K562 (cell line): ENCODE measurements at regions not wholly inside any gene's neighbourhood (a gene's known extent, or its start where the extent isn't known, plus 50 kb on each side); places are given as distances from the start of the nearest gene placed in this dataset.

Source experiments
- CSDE1 ChIP-seq, 2 experiments: fragments of 450-650 bp; IDR thresholded peaks; 2 replicates each; pipeline ENCODE4 v1.6.1; 2016; ENCODE audit warnings: mild to moderate bottlenecking in 1 of 2
- FOXJ2 ChIP-seq: fragments of 200-800 bp; sonication (Bioruptor generic); IDR thresholded peaks from 2 replicates; pipeline ENCODE4 v1.6.1; 2016; ENCODE audit warnings: missing genetic modification characterization, missing compliant biosample characterization
- FOXJ3 ChIP-seq: sonication (generic); formaldehyde crosslinking; IDR thresholded peaks from 2 replicates; pipeline ENCODE4 v1.4.0; 2020; ENCODE audit warnings: mild to moderate bottlenecking, missing genetic modification reagents
- GATAD2B ChIP-seq: fragments of 450-650 bp; IDR thresholded peaks from 2 replicates; pipeline ENCODE4 v1.6.1; 2017; ENCODE audit warnings: mild to moderate bottlenecking, borderline replicate concordance
- GTF2F1 ChIP-seq: IDR thresholded peaks from 2 replicates; pipeline ENCODE4 v1.6.1; 2011; ENCODE audit warnings: low read depth, low read length, improper control_type of control experiment
- HDAC8 ChIP-seq: fragments of 450-650 bp; IDR thresholded peaks from 2 replicates; pipeline ENCODE4 v1.6.1; 2016; ENCODE audit warnings: mild to moderate bottlenecking, missing genetic modification characterization, moderate library complexity, missing compliant biosample characterization
- JUNB ChIP-seq: fragments of 450-650 bp; formaldehyde crosslinking; conservative IDR thresholded peaks from 2 replicates; pipeline ENCODE4 v1.4.0; 2020; ENCODE audit warnings: mild to moderate bottlenecking
- KDM5B ChIP-seq: fragments of 200-600 bp; sonication (generic); IDR thresholded peaks from 2 replicates; pipeline ENCODE4 v1.6.1; 2012; ENCODE audit warnings: low read depth, mild to moderate bottlenecking, moderate library complexity, low read length, control low read depth, inconsistent platforms; ENCODE audit not compliant: insufficient replicate concordance
- MAZ ChIP-seq, 2 experiments: fragments of 450-650 bp in 1 of 2; sonication (generic) in 1 of 2; formaldehyde crosslinking; IDR thresholded peaks in 1 of 2; conservative IDR thresholded peaks in 1 of 2; 2 replicates each; pipeline versions ENCODE4 v1.4.0 to v1.5.0; 2020; ENCODE audit warnings: mild to moderate bottlenecking in 1 of 2, missing genetic modification reagents in 1 of 2
- NCOA4 ChIP-seq: fragments of 450-650 bp; IDR thresholded peaks from 2 replicates; pipeline ENCODE4 v1.6.1; 2018; ENCODE audit warnings: mild to moderate bottlenecking; ENCODE audit not compliant: partially characterized antibody
- NELFE ChIP-seq: IDR thresholded peaks from 2 replicates; pipeline ENCODE4 v1.6.1; 2011; ENCODE audit warnings: mild to moderate bottlenecking; ENCODE audit not compliant: insufficient read depth, insufficient read length
- NRF1 ChIP-seq, 2 experiments: fragments of 450-650 bp; IDR thresholded peaks in 1 of 2; conservative IDR thresholded peaks in 1 of 2; 2 replicates each; pipeline ENCODE4 v1.6.1; 2014; ENCODE audit warnings: mild to moderate bottlenecking in 2 of 2
- PHB2 ChIP-seq: fragments of 450-650 bp; IDR thresholded peaks from 2 replicates; pipeline ENCODE4 v1.6.1; 2017; ENCODE audit warnings: low read depth
- SP2 ChIP-seq: IDR thresholded peaks from 2 replicates; pipeline ENCODE4 v1.6.1; 2011; ENCODE audit warnings: mild to moderate bottlenecking, low read depth, low read length, moderate library complexity; ENCODE audit not compliant: poor library complexity, severe bottlenecking; ENCODE audit errors: extremely low read depth
- TRIM28 ChIP-seq: fragments of 450-650 bp; IDR thresholded peaks from 2 replicates; pipeline ENCODE4 v1.6.1; 2017
- TSC22D4 ChIP-seq: fragments of 450-650 bp; IDR thresholded peaks from 2 replicates; pipeline ENCODE4 v1.6.1; 2016; ENCODE audit warnings: missing genetic modification characterization, missing biosample characterization, control low read depth
- ZNF24 ChIP-seq: fragments of 450-650 bp; IDR thresholded peaks from 2 replicates; pipeline ENCODE4 v1.6.1; 2016
- ZNF347 ChIP-seq: fragments of 450-650 bp; formaldehyde crosslinking; IDR thresholded peaks from 2 replicates; pipeline ENCODE4 v1.4.0; 2020; ENCODE audit warnings: low read depth, mild to moderate bottlenecking, moderate library complexity
- ZNF699 ChIP-seq: fragments of 250-450 bp; sonication (Bioruptor Pico); IDR thresholded peaks from 2 replicates; pipeline ENCODE4 v1.8.0; 2021; ENCODE audit warnings: mild to moderate bottlenecking, moderate library complexity; ENCODE audit not compliant: insufficient replicate concordance
- ZNF780A ChIP-seq: fragments of 250-450 bp; sonication (Bioruptor Pico); IDR thresholded peaks from 2 replicates; pipeline ENCODE4 v1.5.0; 2021; ENCODE audit warnings: mild to moderate bottlenecking
- ZNF785 ChIP-seq: fragments of 250-450 bp; sonication (Bioruptor Pico); IDR thresholded peaks from 2 replicates; pipeline ENCODE4 v1.4.0; 2020; ENCODE audit warnings: mild to moderate bottlenecking
- TF ChIP-seq, protein P1 (sequence below): fragments of 450-650 bp; formaldehyde crosslinking; IDR thresholded peaks from 2 replicates; pipeline ENCODE4 v1.4.0; 2020; ENCODE audit warnings: mild to moderate bottlenecking, mixed read lengths
- TF ChIP-seq, protein P2 (sequence below): fragments of 150-350 bp; IDR thresholded peaks from 2 replicates; pipeline ENCODE4 v1.6.1; 2014; ENCODE audit warnings: low read depth, mild to moderate bottlenecking, low read length, borderline replicate concordance
- TF ChIP-seq, protein P3 (sequence below): fragments of 250-450 bp; sonication (Bioruptor Pico); IDR thresholded peaks from 2 replicates; pipeline ENCODE4 v1.8.0; 2022; ENCODE audit warnings: moderate library complexity, mild to moderate bottlenecking, inconsistent platforms

DNA sequence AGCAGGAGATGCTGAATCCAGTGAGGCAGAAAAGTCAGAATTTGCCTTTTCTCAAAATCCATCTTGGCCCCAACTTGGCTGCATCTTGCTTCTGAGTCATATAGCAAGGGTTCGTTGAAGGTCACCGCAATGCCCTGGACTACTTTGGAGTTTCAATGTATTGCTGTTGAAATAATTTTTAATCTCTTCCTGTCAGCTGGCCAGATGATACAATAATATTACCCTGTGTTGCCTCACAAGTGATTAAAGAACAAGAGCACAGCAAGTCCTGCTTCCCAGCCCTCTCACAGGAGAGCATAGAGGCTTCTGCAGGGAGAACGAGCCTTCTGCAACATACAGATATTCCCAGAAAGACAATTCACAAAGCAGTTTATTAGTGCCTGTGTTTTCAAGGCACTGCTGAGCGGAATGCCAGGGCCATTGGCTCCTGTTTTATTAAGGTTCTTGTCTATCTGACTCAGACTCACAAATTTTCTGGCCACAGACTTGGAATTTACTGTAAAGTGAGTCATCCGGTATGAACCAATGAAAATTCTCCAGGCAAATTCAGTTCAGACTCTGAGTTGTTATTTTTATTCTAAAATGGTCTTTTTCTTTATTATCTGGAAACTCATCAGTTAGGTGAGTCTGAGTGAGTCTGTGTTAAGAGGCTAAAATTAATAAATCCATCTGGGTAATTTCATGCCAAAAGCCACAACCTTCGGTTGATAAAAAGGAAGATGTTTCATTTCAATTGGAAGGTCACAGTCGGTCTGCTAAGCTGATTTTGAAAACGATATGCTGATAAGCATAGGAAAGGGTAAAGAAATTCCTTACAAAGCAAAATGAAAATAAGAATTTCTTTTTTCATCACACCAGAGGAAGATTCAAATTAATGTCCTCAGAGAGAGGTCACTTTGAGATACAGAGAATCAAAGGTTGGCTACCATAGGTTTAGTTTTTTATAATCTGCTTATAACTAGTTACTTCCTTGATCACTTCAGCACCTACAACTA lies 289.4 kb upstream of the STXBP5 start (continued):
- TF ChIP-seq PHB2 (no peak), NELFE (no peak), ZNF699 (CRISPR knock-in tag) (no peak), SP2 (no peak), CSDE1 (IDR thresholded peaks at IDR 0.05) (no peak), TSC22D4 (tag) (no peak), NRF1 (conservative IDR thresholded peaks at IDR 0.05 in 1 of 2, IDR thresholded peaks at IDR 0.05 in 1 of 2) (0 out of 4 replicates have a peak, but pooled peaks of 1 of the 2 experiments have one; percentile 2), ZNF785 (no peak), FOXJ2 (tag) (no peak), NCOA4 (no peak), MAZ (CRISPR knock-in tag; conservative IDR thresholded peaks at IDR 0.05 in 1 of 2, IDR thresholded peaks at IDR 0.05 in 1 of 2) (no peak; a peak in 2 of 4 replicates), ZNF24 (no peak), FOXJ3 (CRISPR knock-in tag) (no peak), JUNB (CRISPR knock-in tag) (0 out of 2 replicates have a peak, but pooled peaks have one; percentile 39), ZNF780A (CRISPR knock-in tag) (no peak), KDM5B (peak; percentile 31), HDAC8 (tag) (no peak), TRIM28 (no peak), ZNF347 (CRISPR knock-in tag) (no peak), GTF2F1 (no peak), GATAD2B (peak; percentile 67; the same call in 1 of the 2 replicates)
- TF ChIP-seq, protein P1, sequence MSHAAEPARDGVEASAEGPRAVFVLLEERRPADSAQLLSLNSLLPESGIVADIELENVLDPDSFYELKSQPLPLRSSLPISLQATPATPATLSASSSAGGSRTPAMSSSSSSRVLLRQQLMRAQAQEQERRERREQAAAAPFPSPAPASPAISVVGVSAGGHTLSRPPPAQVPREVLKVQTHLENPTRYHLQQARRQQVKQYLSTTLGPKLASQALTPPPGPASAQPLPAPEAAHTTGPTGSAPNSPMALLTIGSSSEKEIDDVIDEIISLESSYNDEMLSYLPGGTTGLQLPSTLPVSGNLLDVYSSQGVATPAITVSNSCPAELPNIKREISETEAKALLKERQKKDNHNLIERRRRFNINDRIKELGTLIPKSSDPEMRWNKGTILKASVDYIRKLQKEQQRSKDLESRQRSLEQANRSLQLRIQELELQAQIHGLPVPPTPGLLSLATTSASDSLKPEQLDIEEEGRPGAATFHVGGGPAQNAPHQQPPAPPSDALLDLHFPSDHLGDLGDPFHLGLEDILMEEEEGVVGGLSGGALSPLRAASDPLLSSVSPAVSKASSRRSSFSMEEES (CRISPR knock-in tag) = no peak
- TF ChIP-seq, protein P2, sequence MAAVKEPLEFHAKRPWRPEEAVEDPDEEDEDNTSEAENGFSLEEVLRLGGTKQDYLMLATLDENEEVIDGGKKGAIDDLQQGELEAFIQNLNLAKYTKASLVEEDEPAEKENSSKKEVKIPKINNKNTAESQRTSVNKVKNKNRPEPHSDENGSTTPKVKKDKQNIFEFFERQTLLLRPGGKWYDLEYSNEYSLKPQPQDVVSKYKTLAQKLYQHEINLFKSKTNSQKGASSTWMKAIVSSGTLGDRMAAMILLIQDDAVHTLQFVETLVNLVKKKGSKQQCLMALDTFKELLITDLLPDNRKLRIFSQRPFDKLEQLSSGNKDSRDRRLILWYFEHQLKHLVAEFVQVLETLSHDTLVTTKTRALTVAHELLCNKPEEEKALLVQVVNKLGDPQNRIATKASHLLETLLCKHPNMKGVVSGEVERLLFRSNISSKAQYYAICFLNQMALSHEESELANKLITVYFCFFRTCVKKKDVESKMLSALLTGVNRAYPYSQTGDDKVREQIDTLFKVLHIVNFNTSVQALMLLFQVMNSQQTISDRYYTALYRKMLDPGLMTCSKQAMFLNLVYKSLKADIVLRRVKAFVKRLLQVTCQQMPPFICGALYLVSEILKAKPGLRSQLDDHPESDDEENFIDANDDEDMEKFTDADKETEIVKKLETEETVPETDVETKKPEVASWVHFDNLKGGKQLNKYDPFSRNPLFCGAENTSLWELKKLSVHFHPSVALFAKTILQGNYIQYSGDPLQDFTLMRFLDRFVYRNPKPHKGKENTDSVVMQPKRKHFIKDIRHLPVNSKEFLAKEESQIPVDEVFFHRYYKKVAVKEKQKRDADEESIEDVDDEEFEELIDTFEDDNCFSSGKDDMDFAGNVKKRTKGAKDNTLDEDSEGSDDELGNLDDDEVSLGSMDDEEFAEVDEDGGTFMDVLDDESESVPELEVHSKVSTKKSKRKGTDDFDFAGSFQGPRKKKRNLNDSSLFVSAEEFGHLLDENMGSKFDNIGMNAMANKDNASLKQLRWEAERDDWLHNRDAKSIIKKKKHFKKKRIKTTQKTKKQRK = no peak
- TF ChIP-seq, protein P3, sequence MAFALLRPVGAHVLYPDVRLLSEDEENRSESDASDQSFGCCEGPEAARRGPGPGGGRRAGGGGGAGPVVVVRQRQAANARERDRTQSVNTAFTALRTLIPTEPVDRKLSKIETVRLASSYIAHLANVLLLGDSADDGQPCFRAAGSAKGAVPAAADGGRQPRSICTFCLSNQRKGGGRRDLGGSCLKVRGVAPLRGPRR (CRISPR knock-in tag) = no peak
